ENCODE measurements at regions not wholly inside any gene's neighbourhood (a gene's known extent, or its start where the extent isn't known, plus 50 kb on each side); places are given as distances from the start of the nearest gene placed in this dataset.

- H3K4me1 ChIP-seq (ENCODE audit: insufficient read depth, low read length): no peaks in the 10 kb centered on the region
- no peaks in the 10 kb centered on the region for H3K79me2 ChIP-seq (ENCODE audit: low read length)
- intact Hi-C loops (cut with micrococcal nuclease): no loop called here
- no TSS peak for BruUV-seq (replicated peaks)
- no peaks in the 10 kb centered on the region for H3K9me3 ChIP-seq (ENCODE audit: low read length)
- no peak for TF ChIP-seq CTCF (conservative IDR thresholded peaks at IDR 0.05; ENCODE audit: low read depth, low read length)
- no peak overlapping the region for H3K9ac ChIP-seq (ENCODE audit: low read length)
- H3K4me2 ChIP-seq (ENCODE audit: low read length): no peak overlapping the region
- ChIA-PET POLR2A (ENCODE audit: unreplicated experiment) (no interaction called here), CTCF (no interaction called here)
- H4K20me1 ChIP-seq (ENCODE audit: low read length): no peaks in the 10 kb centered on the region
- H3K36me3 ChIP-seq (ENCODE audit: low read depth, low read length): no peaks in the 10 kb centered on the region
- no peaks in the 10 kb centered on the region for H3F3A ChIP-seq (ENCODE audit: low read length, unreplicated experiment)
- H3K27me3 ChIP-seq (ENCODE audit: low read length): no peaks in the 10 kb centered on the region
- H3K4me3 ChIP-seq (ENCODE audit: low read length): no peak overlapping the region
- H3K9me2 ChIP-seq (replicated peaks; ENCODE audit: low read length): no peaks in the 10 kb centered on the region
- no peak overlapping the region for H3K27ac ChIP-seq (ENCODE audit: low read length)
- peak; percentile 7 for DNase-seq
- no peak overlapping the region for H2AFZ ChIP-seq (ENCODE audit: low read length)
- ATAC-seq: no peak
Observed at GRCh38 chr6:169316651-169317050, 63.0 kb upstream of the THBS2 start.

- Histone ChIP-seq H2AFZ (ENCODE audit: low read length) (no peak overlapping the region), H4K20me1 (ENCODE audit: low read length) (no peaks in the 10 kb centered on the region), H3F3A (ENCODE audit: low read length, unreplicated experiment) (no peaks in the 10 kb centered on the region), H3K79me2 (ENCODE audit: low read length) (no peaks in the 10 kb centered on the region), H3K27me3 (ENCODE audit: low read length) (no peaks in the 10 kb centered on the region), H3K4me3 (ENCODE audit: low read length) (no peak overlapping the region), H3K36me3 (ENCODE audit: low read depth, low read length) (no peaks in the 10 kb centered on the region), H3K9ac (ENCODE audit: low read length) (no peak overlapping the region), H3K9me2 (replicated peaks; ENCODE audit: low read length) (no peaks in the 10 kb centered on the region), H3K4me2 (ENCODE audit: low read length) (no peak overlapping the region), H3K4me1 (ENCODE audit: insufficient read depth, low read length) (no peaks in the 10 kb centered on the region), H3K27ac (ENCODE audit: low read length) (no peak overlapping the region), H3K9me3 (ENCODE audit: low read length) (no peaks in the 10 kb centered on the region)
- intact Hi-C loops (cut with micrococcal nuclease): no loop called here
- no peak for ATAC-seq
- no peak for DNase-seq
- no peak for TF ChIP-seq EZH2phosphoT487 (IDR thresholded peaks at IDR 0.05; ENCODE audit: borderline replicate concordance, low read length)
- POLR2A ChIA-PET (ENCODE audit: unreplicated experiment): no interaction called here
- CTCF ChIA-PET: no interaction called here
- no TSS peak for BruUV-seq (replicated peaks)
Observed at GRCh38 chr6:169315830-169316614, 62.4 kb upstream of the THBS2 start.

- POLR2A ChIA-PET (ENCODE audit: unreplicated experiment): no interaction called here
- no peak overlapping the region for H3K27ac ChIP-seq (ENCODE audit: low read length)
- no peaks in the 10 kb centered on the region for H3K9me2 ChIP-seq (replicated peaks; ENCODE audit: low read length)
- H3K4me1 ChIP-seq (ENCODE audit: insufficient read depth, low read length): no peaks in the 10 kb centered on the region; the same call in 1 of the 2 replicates
- TF ChIP-seq CTCF (conservative IDR thresholded peaks at IDR 0.05; ENCODE audit: low read depth, low read length) (no peak), EZH2phosphoT487 (IDR thresholded peaks at IDR 0.05; ENCODE audit: borderline replicate concordance, low read length) (no peak), EZH2 (IDR thresholded peaks at IDR 0.05; ENCODE audit: low read length, unreplicated experiment) (no peak)
- DNase-seq (no peak), ATAC-seq (no peak)
- no peaks in the 10 kb centered on the region for H3K27me3 ChIP-seq (ENCODE audit: low read length)
- H3K79me2 ChIP-seq (ENCODE audit: low read length): no peaks in the 10 kb centered on the region
- BruUV-seq (replicated peaks): no TSS peak
- no peak overlapping the region for H3K4me2 ChIP-seq (ENCODE audit: low read length)
- no peaks in the 10 kb centered on the region for H3K9me3 ChIP-seq (ENCODE audit: low read length)
- intact Hi-C loops (cut with micrococcal nuclease): no loop called here
- no peak overlapping the region for H3K4me3 ChIP-seq (ENCODE audit: low read length)
- H3K36me3 ChIP-seq (ENCODE audit: low read depth, low read length): no peaks in the 10 kb centered on the region
- H2AFZ ChIP-seq (ENCODE audit: low read length): no peak overlapping the region
- no peaks in the 10 kb centered on the region for H3F3A ChIP-seq (ENCODE audit: low read length, unreplicated experiment)
- CTCF ChIA-PET: no interaction called here
- H4K20me1 ChIP-seq (ENCODE audit: low read length): no peaks in the 10 kb centered on the region
- no peak overlapping the region for H3K9ac ChIP-seq (ENCODE audit: low read length)
Observed at GRCh38 chr6:169313347-169314010, 59.8 kb upstream of the THBS2 start.

All from PC-3 (cell line).